Liver (tissue), 8 donors: ENCODE measurements at regions not wholly inside any gene's neighbourhood (a gene's known extent, or its start where the extent isn't known, plus 50 kb on each side); places are given as distances from the start of the nearest gene placed in this dataset.

ENCODE experiments used
- DNase-seq: peaks from one replicate; pipeline ENCODE4 v3.0.0-alpha.2; 2017; ENCODE audit warnings: low spot score
- H3K27ac ChIP-seq, 2 donors: one replicate each; pipeline ENCODE4 v1.7.0; 2013; ENCODE audit warnings: inconsistent platforms in 2 of 2, low read length in 2 of 2, control low read depth in 1 of 2, low read depth in 1 of 2, mild to moderate bottlenecking in 1 of 2
- H3K27me3 ChIP-seq, 4 donors: one replicate each; pipeline versions ENCODE4 v1.6.1 to v1.7.0; 2013; ENCODE audit warnings: low read length in 3 of 4, inconsistent platforms in 1 of 4, mild to moderate bottlenecking in 1 of 4, moderate library complexity in 1 of 4; ENCODE audit not compliant: control insufficient read depth in 4 of 4, insufficient read depth in 4 of 4
- H3K36me3 ChIP-seq, 4 donors: one replicate each; pipeline versions ENCODE4 v1.6.1 to v1.7.0; 2013; ENCODE audit warnings: low read length in 3 of 4, mild to moderate bottlenecking in 3 of 4, low read depth in 1 of 4, moderate library complexity in 1 of 4; ENCODE audit not compliant: control insufficient read depth in 4 of 4, insufficient read depth in 3 of 4
- H3K4me1 ChIP-seq, 4 donors: one replicate each; pipeline versions ENCODE4 v1.6.1 to v1.7.0; 2013; ENCODE audit warnings: low read length in 3 of 4, mild to moderate bottlenecking in 3 of 4, moderate library complexity in 1 of 4; ENCODE audit not compliant: control insufficient read depth in 4 of 4, insufficient read depth in 4 of 4
- H3K4me3 ChIP-seq, 3 donors: one replicate each; pipeline versions ENCODE4 v1.6.1 to v1.7.0; 2013; ENCODE audit warnings: low read length in 3 of 3, control low read depth in 1 of 3, low read depth in 1 of 3, mild to moderate bottlenecking in 1 of 3
- H3K9ac ChIP-seq, 2 donors: one replicate each; pipeline ENCODE4 v1.7.0; 2013; ENCODE audit warnings: low read length in 2 of 2, mild to moderate bottlenecking in 2 of 2, moderate library complexity in 2 of 2, control low read depth in 1 of 2, low read depth in 1 of 2
- H3K9me3 ChIP-seq, 4 donors: one replicate each; pipeline versions ENCODE4 v1.6.1 to v1.7.0; 2013; ENCODE audit warnings: low read length in 3 of 4; ENCODE audit not compliant: control insufficient read depth in 4 of 4
- EGR1 ChIP-seq, 2 donors: IDR thresholded peaks; 2 replicates each; pipeline ENCODE4 v1.6.1; 2016 to 2018; ENCODE audit warnings: antibody characterized with exemption in 2 of 2, low read depth in 2 of 2
- FOXA1 ChIP-seq: IDR thresholded peaks from 2 replicates; pipeline ENCODE4 v1.6.1; 2016; ENCODE audit warnings: antibody characterized with exemption
- FOXA2 ChIP-seq: IDR thresholded peaks from 2 replicates; pipeline ENCODE4 v1.6.1; 2016; ENCODE audit warnings: antibody characterized with exemption
- GABPA ChIP-seq, 2 donors: IDR thresholded peaks in 1 of 2; conservative IDR thresholded peaks in 1 of 2; 2 replicates each; pipeline ENCODE4 v1.6.1; 2016; ENCODE audit warnings: antibody characterized with exemption in 2 of 2, mild to moderate bottlenecking in 1 of 2, moderate library complexity in 1 of 2
- HNF4A ChIP-seq, 2 donors: conservative IDR thresholded peaks; 2 replicates each; pipeline ENCODE4 v1.6.1; 2016; ENCODE audit warnings: antibody characterized with exemption in 2 of 2, mild to moderate bottlenecking in 2 of 2
- HNF4G ChIP-seq: IDR thresholded peaks from 2 replicates; pipeline ENCODE4 v1.6.1; 2016; ENCODE audit warnings: antibody characterized with exemption
- JUND ChIP-seq, 2 donors: IDR thresholded peaks; 2 replicates each; pipeline ENCODE4 v1.6.1; 2016; ENCODE audit warnings: antibody characterized with exemption in 2 of 2
- NR2F2 ChIP-seq: IDR thresholded peaks from 2 replicates; pipeline ENCODE4 v1.6.1; 2016; ENCODE audit warnings: antibody characterized with exemption
- RAD21 ChIP-seq, 2 donors: IDR thresholded peaks; 2 replicates each; pipeline ENCODE4 v1.6.1; 2016; ENCODE audit warnings: antibody characterized with exemption in 2 of 2, mild to moderate bottlenecking in 2 of 2
- RXRA ChIP-seq, 2 donors: IDR thresholded peaks; 2 replicates each; pipeline ENCODE4 v1.6.1; 2017 to 2018; ENCODE audit warnings: antibody characterized with exemption in 2 of 2, mild to moderate bottlenecking in 1 of 2
- SP1 ChIP-seq: IDR thresholded peaks from 2 replicates; pipeline ENCODE4 v1.6.1; 2018; ENCODE audit warnings: antibody characterized with exemption, mild to moderate bottlenecking
- TAF1 ChIP-seq: conservative IDR thresholded peaks from 2 replicates; pipeline ENCODE4 v1.6.1; 2016; ENCODE audit warnings: antibody characterized with exemption, mild to moderate bottlenecking
- YY1 ChIP-seq: IDR thresholded peaks from 2 replicates; pipeline ENCODE4 v1.6.1; 2016; ENCODE audit warnings: antibody characterized with exemption, mild to moderate bottlenecking
- WGBS: extraction: QIAGEN DNeasy Blood & Tissue Kit; methylation state at CpG from one replicate; pipeline ENCODE4 v1.1.7; 2013; 5-methylcytosine and 5-hydroxymethylcytosine counted together
- TF ChIP-seq, protein P1 (sequence below): IDR thresholded peaks from 2 replicates; pipeline ENCODE4 v1.6.1; 2016; ENCODE audit warnings: antibody characterized with exemption, mild to moderate bottlenecking
- TF ChIP-seq, protein P2 (sequence below): IDR thresholded peaks from 2 replicates; pipeline ENCODE4 v1.6.1; 2016; ENCODE audit warnings: antibody characterized with exemption
- TF ChIP-seq, protein P3 (sequence below): fragments of 150-350 bp; IDR thresholded peaks from 2 replicates; pipeline ENCODE4 v1.5.1; 2017; ENCODE audit warnings: improper control_type of control experiment, low read depth, low read length; ENCODE audit not compliant: missing input control
- TF ChIP-seq, protein P4 (sequence below): IDR thresholded peaks from 2 replicates; pipeline ENCODE4 v1.6.1; 2016; ENCODE audit warnings: antibody characterized with exemption
- TF ChIP-seq, protein P5 (sequence below): IDR thresholded peaks from 2 replicates; pipeline ENCODE4 v1.6.1; 2016; ENCODE audit warnings: antibody characterized with exemption
- donor health status: healthy.
- donor health status: healthy.
- donor health status: healthy.
- donor health status: healthy.
- donor health status: healthy.

DNA sequence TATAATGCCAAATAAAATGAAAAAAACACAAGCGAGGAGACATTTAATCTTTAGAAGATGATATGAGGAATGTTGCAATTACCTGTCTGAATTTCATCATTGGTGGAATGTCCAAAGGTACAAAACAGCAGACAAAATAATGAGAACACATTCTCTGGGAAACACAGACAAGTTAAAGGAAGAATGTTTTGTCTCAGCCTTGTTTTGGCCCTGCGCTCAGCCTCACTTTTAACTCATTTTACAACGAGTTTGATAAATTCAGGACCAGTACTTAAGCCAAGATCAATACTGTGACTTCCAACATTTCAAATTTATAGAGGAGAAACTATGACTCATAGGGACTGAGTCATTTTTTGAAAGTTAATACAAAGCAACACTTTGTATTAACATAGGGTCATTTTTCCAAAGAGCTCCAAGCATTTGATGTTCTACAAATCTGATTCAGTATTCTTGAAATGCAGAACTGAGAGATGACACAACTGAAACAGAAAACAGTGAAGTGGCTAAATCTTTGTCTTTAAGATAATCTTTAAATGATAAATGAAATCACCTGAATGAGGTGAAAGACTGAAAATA lies 833.2 kb upstream of the CHAC2 start (continued):
- TF ChIP-seq, protein P1, sequence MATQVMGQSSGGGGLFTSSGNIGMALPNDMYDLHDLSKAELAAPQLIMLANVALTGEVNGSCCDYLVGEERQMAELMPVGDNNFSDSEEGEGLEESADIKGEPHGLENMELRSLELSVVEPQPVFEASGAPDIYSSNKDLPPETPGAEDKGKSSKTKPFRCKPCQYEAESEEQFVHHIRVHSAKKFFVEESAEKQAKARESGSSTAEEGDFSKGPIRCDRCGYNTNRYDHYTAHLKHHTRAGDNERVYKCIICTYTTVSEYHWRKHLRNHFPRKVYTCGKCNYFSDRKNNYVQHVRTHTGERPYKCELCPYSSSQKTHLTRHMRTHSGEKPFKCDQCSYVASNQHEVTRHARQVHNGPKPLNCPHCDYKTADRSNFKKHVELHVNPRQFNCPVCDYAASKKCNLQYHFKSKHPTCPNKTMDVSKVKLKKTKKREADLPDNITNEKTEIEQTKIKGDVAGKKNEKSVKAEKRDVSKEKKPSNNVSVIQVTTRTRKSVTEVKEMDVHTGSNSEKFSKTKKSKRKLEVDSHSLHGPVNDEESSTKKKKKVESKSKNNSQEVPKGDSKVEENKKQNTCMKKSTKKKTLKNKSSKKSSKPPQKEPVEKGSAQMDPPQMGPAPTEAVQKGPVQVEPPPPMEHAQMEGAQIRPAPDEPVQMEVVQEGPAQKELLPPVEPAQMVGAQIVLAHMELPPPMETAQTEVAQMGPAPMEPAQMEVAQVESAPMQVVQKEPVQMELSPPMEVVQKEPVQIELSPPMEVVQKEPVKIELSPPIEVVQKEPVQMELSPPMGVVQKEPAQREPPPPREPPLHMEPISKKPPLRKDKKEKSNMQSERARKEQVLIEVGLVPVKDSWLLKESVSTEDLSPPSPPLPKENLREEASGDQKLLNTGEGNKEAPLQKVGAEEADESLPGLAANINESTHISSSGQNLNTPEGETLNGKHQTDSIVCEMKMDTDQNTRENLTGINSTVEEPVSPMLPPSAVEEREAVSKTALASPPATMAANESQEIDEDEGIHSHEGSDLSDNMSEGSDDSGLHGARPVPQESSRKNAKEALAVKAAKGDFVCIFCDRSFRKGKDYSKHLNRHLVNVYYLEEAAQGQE = peak; percentile 33
- TF ChIP-seq RXRA (IDR thresholded peaks at IDR 0.05) = peak in 1 of 2 donors; percentile 45
- TF ChIP-seq GABPA (IDR thresholded peaks at IDR 0.05 in 1 of 2, conservative IDR thresholded peaks at IDR 0.05 in 1 of 2) = no peak
- TF ChIP-seq, protein P2, sequence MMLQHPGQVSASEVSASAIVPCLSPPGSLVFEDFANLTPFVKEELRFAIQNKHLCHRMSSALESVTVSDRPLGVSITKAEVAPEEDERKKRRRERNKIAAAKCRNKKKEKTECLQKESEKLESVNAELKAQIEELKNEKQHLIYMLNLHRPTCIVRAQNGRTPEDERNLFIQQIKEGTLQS = peak; percentile 53
- peak in 1 of 2 donors; percentile 30 for TF ChIP-seq RAD21 (IDR thresholded peaks at IDR 0.05)

DNA sequence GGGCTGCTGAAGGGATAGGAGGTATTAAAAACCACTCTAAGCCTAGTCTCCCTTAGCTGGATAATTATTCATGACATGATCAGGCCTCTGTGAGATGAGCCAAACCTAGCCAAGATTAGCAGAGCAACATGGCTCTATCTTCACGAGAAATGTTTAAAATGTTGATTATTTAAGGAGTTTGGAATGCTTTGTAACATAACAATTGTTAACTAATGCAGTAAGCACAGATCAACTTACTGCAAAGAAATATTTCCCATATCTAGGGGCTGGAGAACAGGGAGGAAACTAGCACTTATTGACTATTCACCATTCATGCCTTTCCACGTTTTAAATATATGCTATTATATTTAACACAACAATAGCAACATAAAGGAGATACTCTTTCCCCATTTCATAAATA lies 833.7 kb upstream of the CHAC2 start:
- no peak for TF ChIP-seq RAD21 (IDR thresholded peaks at IDR 0.05)
- TF ChIP-seq, protein P3, sequence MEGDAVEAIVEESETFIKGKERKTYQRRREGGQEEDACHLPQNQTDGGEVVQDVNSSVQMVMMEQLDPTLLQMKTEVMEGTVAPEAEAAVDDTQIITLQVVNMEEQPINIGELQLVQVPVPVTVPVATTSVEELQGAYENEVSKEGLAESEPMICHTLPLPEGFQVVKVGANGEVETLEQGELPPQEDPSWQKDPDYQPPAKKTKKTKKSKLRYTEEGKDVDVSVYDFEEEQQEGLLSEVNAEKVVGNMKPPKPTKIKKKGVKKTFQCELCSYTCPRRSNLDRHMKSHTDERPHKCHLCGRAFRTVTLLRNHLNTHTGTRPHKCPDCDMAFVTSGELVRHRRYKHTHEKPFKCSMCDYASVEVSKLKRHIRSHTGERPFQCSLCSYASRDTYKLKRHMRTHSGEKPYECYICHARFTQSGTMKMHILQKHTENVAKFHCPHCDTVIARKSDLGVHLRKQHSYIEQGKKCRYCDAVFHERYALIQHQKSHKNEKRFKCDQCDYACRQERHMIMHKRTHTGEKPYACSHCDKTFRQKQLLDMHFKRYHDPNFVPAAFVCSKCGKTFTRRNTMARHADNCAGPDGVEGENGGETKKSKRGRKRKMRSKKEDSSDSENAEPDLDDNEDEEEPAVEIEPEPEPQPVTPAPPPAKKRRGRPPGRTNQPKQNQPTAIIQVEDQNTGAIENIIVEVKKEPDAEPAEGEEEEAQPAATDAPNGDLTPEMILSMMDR = no peak
- no peak for TF ChIP-seq FOXA1
- no peak for TF ChIP-seq YY1
- TF ChIP-seq HNF4A (conservative IDR thresholded peaks at IDR 0.05) = no peak
- TF ChIP-seq, protein P4, sequence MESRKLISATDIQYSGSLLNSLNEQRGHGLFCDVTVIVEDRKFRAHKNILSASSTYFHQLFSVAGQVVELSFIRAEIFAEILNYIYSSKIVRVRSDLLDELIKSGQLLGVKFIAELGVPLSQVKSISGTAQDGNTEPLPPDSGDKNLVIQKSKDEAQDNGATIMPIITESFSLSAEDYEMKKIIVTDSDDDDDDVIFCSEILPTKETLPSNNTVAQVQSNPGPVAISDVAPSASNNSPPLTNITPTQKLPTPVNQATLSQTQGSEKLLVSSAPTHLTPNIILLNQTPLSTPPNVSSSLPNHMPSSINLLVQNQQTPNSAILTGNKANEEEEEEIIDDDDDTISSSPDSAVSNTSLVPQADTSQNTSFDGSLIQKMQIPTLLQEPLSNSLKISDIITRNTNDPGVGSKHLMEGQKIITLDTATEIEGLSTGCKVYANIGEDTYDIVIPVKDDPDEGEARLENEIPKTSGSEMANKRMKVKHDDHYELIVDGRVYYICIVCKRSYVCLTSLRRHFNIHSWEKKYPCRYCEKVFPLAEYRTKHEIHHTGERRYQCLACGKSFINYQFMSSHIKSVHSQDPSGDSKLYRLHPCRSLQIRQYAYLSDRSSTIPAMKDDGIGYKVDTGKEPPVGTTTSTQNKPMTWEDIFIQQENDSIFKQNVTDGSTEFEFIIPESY = no peak
- no peak for TF ChIP-seq JUND (IDR thresholded peaks at IDR 0.05)
- TF ChIP-seq, protein P1 = no peak
- no peak for TF ChIP-seq SP1
- TF ChIP-seq, protein P5, sequence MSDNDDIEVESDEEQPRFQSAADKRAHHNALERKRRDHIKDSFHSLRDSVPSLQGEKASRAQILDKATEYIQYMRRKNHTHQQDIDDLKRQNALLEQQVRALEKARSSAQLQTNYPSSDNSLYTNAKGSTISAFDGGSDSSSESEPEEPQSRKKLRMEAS = no peak
- TF ChIP-seq NR2F2 = no peak
- no peak for TF ChIP-seq HNF4G
- TF ChIP-seq RXRA (IDR thresholded peaks at IDR 0.05) = no peak
- TF ChIP-seq, protein P2 = no peak
- TF ChIP-seq GABPA (IDR thresholded peaks at IDR 0.05 in 1 of 2, conservative IDR thresholded peaks at IDR 0.05 in 1 of 2) = no peak
- no peak for TF ChIP-seq TAF1
- TF ChIP-seq FOXA2 = no peak
- no peak for TF ChIP-seq EGR1 (IDR thresholded peaks at IDR 0.05; ENCODE audit: low read depth in 2 of 2)
- Histone ChIP-seq H3K9me3 (peaks cover 0 to 3% (median 2%) of the 10 kb centered on the region in 4 donors), H3K27ac (peak overlapping the region; percentile 57 to 76), H3K9ac (no peak overlapping the region), H3K4me3 (no peak overlapping the region), H3K27me3 (no peaks in the 10 kb centered on the region), H3K36me3 (no peaks in the 10 kb centered on the region), H3K4me1 (peaks cover 0 to 7% (median under 1%) of the 10 kb centered on the region in 4 donors)
- 68% methylated on average over 2 of the region's 2 CpGs for WGBS
- no peak for DNase-seq
